ENCODE measurements at regions not wholly inside any gene's neighbourhood (a gene's known extent, or its start where the extent isn't known, plus 50 kb on each side); places are given as distances from the start of the nearest gene placed in this dataset.
"Not testable (repeated sequence)": the region's sequence is repeated elsewhere in the genome, so short reads cannot be mapped to it uniquely, and the experiment has no call there.

DNA sequence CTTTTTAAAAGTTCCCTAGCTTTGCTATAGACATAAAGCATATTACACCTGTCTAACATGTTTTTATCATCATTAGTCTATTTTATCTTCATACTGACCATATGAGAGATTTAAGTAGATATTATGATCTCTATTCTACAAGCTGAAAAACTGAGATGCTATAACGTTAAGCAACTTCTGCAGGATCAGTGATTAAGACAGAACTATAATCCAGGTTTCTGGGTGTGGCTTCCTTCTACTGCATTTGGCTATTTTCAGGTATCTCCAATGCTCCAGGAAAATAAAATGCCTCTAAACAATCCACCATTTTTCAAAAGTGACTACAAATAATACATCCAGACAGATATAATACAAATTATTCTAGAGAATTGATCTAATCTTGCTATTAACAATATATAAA is 53.4 kb downstream of the RGS2 start:
- Mint-ChIP-seq H3K27ac (no peak overlapping the region), H3K27me3 (peaks cover under 1% of the 10 kb centered on the region), H3K4me3 (no peak overlapping the region), H3K4me1 (no peaks in the 10 kb centered on the region), H3K36me3 (ENCODE audit: low read depth) (no peaks in the 10 kb centered on the region)
- no peak for DNase-seq
- ATAC-seq: no peak
- no peaks in the 10 kb centered on the region for H3K9me3 ChIP-seq (ENCODE audit: control insufficient read depth, low read length, poor library complexity, severe bottlenecking)

- DNase-seq (no peak), ATAC-seq (no peak)
- peaks cover 4% of the 10 kb centered on the region for H3K27me3 Mint-ChIP-seq
- no peaks in the 10 kb centered on the region for H3K9me3 ChIP-seq (ENCODE audit: control insufficient read depth, low read length, poor library complexity, severe bottlenecking)
- H3K27ac Mint-ChIP-seq: no peak overlapping the region
- no peaks in the 10 kb centered on the region for H3K4me1 Mint-ChIP-seq
- H3K4me3 Mint-ChIP-seq: no peak overlapping the region
- no peaks in the 10 kb centered on the region for H3K36me3 Mint-ChIP-seq (ENCODE audit: low read depth)
Observed at GRCh38 chr1:192866241-192866868, 57.5 kb downstream of the RGS2 start.

DNA sequence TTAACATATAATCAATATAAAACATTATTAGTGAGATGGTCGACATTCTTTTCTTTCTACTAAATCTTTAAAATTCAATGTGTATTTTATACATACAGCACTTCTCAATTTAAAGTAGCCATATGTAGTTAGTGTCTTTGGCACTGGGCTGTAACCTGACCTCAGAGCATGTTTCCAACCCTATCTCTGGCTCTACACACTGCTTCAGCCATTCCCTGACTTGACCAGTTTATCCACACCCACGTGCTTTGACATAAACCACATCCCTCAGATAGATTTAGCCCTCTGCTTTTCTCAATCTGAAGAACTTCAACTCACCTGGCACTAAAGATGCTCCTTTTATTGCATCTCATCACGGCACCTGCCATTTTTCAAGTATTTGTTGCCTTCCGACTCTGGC is 58.3 kb downstream of the RGS2 start:
- H3K9me3 ChIP-seq (ENCODE audit: control insufficient read depth, low read length, poor library complexity, severe bottlenecking): no peaks in the 10 kb centered on the region
- no peak for DNase-seq
- no peak for ATAC-seq
- Mint-ChIP-seq H3K4me1 (no peaks in the 10 kb centered on the region), H3K27me3 (peaks cover 4% of the 10 kb centered on the region), H3K27ac (no peak overlapping the region), H3K36me3 (ENCODE audit: low read depth) (no peaks in the 10 kb centered on the region), H3K4me3 (no peak overlapping the region)

DNA sequence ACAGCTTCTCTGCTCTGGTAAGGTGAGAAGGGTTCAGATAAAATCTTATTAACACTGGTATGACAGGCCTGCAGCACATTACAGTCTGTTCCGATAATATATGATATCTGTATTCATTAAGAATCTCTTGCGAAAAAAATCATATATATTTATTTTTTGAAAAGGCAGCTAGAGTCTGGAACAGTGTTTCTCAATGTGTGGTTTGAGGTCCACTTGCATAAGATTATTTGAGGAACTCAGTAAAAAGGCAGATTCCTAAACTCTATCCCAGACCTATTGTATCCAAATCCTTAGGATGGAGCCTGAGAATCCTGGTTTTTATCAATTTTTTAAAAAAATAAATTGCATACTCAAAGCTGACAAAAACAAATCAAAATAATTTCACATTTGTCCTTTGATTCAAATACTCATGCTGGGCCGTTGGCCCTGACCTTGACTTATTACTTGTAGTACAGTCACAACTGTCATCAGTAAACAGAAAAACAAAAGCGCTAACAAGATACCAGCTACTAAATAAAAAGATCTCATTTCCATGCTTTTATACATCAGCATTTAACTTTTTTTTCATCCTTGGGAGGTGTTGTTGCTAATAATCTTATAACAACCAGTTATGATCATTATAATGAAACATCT is 60.6 kb downstream of the RGS2 start:
- Mint-ChIP-seq H3K36me3 (ENCODE audit: low read depth) (no peaks in the 10 kb centered on the region), H3K27me3 (peaks cover 10% of the 10 kb centered on the region), H3K4me3 (no peak overlapping the region), H3K4me1 (no peaks in the 10 kb centered on the region), H3K27ac (no peak overlapping the region)
- ATAC-seq: no peak
- no peaks in the 10 kb centered on the region for H3K9me3 ChIP-seq (ENCODE audit: control insufficient read depth, low read length, poor library complexity, severe bottlenecking)
- no peak for DNase-seq

- no peak overlapping the region for H3K4me3 Mint-ChIP-seq
- H3K36me3 Mint-ChIP-seq (ENCODE audit: low read depth): no peaks in the 10 kb centered on the region
- peaks cover 25% of the 10 kb centered on the region for H3K27me3 Mint-ChIP-seq
- ATAC-seq (no peak), DNase-seq (no peak)
- no peak overlapping the region for H3K27ac Mint-ChIP-seq
- H3K4me1 Mint-ChIP-seq: no peaks in the 10 kb centered on the region
- H3K9me3 ChIP-seq (ENCODE audit: control insufficient read depth, low read length, poor library complexity, severe bottlenecking): no peaks in the 10 kb centered on the region
Observed at GRCh38 chr1:192872010-192872409, 63.2 kb downstream of the RGS2 start.

DNA sequence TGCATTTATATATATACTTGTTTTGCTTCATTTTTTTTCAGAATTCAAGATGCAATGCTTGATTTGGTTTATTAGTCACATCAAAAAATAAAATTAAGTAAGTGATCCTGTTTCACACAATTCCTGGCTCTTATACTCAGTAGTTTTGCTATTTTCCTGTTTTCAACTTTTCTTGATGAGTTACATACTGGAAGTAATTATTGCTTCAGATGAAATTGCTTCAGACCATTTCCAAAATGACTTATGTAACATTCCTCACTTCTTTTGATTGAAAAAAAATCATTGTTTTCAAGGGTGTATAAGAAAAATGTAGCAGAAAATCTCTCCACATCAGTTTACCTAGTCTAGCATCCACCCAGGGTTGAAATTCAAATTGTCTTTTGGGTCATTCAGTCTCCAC is 65.0 kb downstream of the RGS2 start:
- H3K4me3 Mint-ChIP-seq: no peak overlapping the region
- peaks cover 23% of the 10 kb centered on the region for H3K27me3 Mint-ChIP-seq
- DNase-seq (no peak), ATAC-seq (no peak)
- no peaks in the 10 kb centered on the region for H3K4me1 Mint-ChIP-seq
- H3K9me3 ChIP-seq (ENCODE audit: control insufficient read depth, low read length, poor library complexity, severe bottlenecking): no peaks in the 10 kb centered on the region
- no peaks in the 10 kb centered on the region for H3K36me3 Mint-ChIP-seq (ENCODE audit: low read depth)
- H3K27ac Mint-ChIP-seq: no peak overlapping the region

DNA sequence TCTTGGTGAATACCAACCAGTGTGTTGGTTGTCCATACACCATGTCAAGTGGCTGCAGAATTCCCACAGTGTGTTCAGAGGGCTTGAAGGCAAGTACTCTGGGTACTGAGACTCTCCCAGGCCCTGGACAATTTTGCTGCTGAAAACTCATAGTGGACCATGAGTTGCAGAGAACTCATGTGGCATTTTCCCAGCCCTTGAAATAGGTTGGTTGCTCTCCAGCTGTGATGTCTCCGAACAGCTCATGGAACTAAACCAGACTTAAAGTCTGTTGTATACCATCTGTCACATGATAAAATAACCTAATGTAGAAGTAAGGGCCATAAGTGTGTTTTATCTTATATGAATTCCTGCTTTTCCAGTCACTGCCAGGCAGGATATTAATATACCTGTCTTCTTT is 67.8 kb downstream of the RGS2 start:
- DNase-seq (no peak), ATAC-seq (no peak)
- Mint-ChIP-seq H3K27ac (no peak overlapping the region), H3K4me3 (no peak overlapping the region), H3K36me3 (ENCODE audit: low read depth) (no peaks in the 10 kb centered on the region), H3K27me3 (peaks cover 32% of the 10 kb centered on the region), H3K4me1 (no peaks in the 10 kb centered on the region)
- H3K9me3 ChIP-seq (ENCODE audit: control insufficient read depth, low read length, poor library complexity, severe bottlenecking): no peaks in the 10 kb centered on the region

GRCh38 chr1:192877283-192877886 is 68.5 kb downstream of the RGS2 start:
- Mint-ChIP-seq H3K4me1 (no peaks in the 10 kb centered on the region), H3K36me3 (ENCODE audit: low read depth) (peaks cover 2% of the 10 kb centered on the region), H3K27ac (no peak overlapping the region), H3K27me3 (peaks cover 32% of the 10 kb centered on the region), H3K4me3 (no peak overlapping the region)
- H3K9me3 ChIP-seq (ENCODE audit: control insufficient read depth, low read length, poor library complexity, severe bottlenecking): no peaks in the 10 kb centered on the region
- ATAC-seq (no peak), DNase-seq (no peak)

DNA sequence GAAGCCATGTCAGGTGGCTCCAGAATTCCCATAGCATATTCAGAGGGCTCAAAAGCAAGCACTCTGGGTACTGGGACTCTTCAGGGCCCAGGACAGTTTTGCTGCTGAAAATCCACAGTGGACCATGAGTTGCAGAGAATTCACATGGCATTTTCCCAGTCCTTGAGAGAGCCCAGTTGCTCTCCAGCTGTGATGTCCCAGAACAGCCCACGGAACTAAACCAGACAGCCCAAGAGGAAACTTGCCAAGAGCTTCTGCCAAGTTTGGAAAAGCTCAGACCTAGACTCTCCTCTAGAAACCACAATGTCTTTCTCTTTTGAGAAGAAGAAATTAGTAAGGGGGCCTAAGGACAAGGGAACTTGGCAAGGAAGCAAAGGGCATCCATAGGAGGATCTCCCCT is 69.4 kb downstream of the RGS2 start:
- no peaks in the 10 kb centered on the region for H3K4me1 Mint-ChIP-seq
- H3K9me3 ChIP-seq (ENCODE audit: control insufficient read depth, low read length, poor library complexity, severe bottlenecking): no peaks in the 10 kb centered on the region
- peaks cover 32% of the 10 kb centered on the region for H3K27me3 Mint-ChIP-seq
- H3K27ac Mint-ChIP-seq: no peak overlapping the region
- no peak for DNase-seq
- H3K4me3 Mint-ChIP-seq: no peak overlapping the region
- H3K36me3 Mint-ChIP-seq (ENCODE audit: low read depth): peaks cover 2% of the 10 kb centered on the region
- ATAC-seq: no peak

- H3K27me3 Mint-ChIP-seq: peaks cover 27% of the 10 kb centered on the region
- H3K9me3 ChIP-seq (ENCODE audit: control insufficient read depth, low read length, poor library complexity, severe bottlenecking): no peaks in the 10 kb centered on the region
- H3K4me1 Mint-ChIP-seq: no peaks in the 10 kb centered on the region
- no peak for ATAC-seq
- H3K36me3 Mint-ChIP-seq (ENCODE audit: low read depth): peaks cover 2% of the 10 kb centered on the region
- no peak overlapping the region for H3K4me3 Mint-ChIP-seq
- H3K27ac Mint-ChIP-seq: no peak overlapping the region
- DNase-seq: no peak
Observed at GRCh38 chr1:192879406-192879805, 70.6 kb downstream of the RGS2 start.

DNA sequence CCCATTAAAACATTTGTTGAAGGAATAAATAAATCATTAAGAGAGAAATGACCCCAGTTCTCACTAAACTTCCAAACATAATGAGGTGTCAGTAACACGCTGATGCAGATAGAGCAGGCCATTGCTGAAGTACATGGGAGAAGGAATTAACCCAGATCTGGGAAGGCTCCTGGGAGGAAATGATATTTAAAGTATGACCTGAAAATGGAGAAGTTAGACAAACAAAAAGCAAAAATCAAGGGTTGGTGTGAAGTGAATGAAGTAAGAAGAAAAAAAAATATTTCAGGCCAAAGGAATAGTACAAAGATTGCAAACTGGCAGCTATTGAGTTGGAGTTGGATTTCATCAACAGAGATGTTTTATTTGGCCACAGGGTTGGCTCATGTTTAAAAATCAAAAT is 71.4 kb downstream of the RGS2 start:
- no peak for DNase-seq
- Mint-ChIP-seq H3K27ac (no peak overlapping the region), H3K27me3 (peaks cover 20% of the 10 kb centered on the region), H3K4me3 (no peak overlapping the region), H3K4me1 (no peaks in the 10 kb centered on the region), H3K36me3 (ENCODE audit: low read depth) (peaks cover 2% of the 10 kb centered on the region)
- no peak for ATAC-seq
- H3K9me3 ChIP-seq (ENCODE audit: control insufficient read depth, low read length, poor library complexity, severe bottlenecking): no peaks in the 10 kb centered on the region

GRCh38 chr1:192884241-192884640 is 75.4 kb downstream of the RGS2 start:
- peaks cover 5% of the 10 kb centered on the region for H3K27me3 Mint-ChIP-seq
- H3K4me1 Mint-ChIP-seq: no peaks in the 10 kb centered on the region
- DNase-seq: no peak
- H3K36me3 Mint-ChIP-seq (ENCODE audit: low read depth): peaks cover 2% of the 10 kb centered on the region
- H3K9me3 ChIP-seq (ENCODE audit: control insufficient read depth, low read length, poor library complexity, severe bottlenecking): no peaks in the 10 kb centered on the region
- no peak overlapping the region for H3K4me3 Mint-ChIP-seq
- no peak overlapping the region for H3K27ac Mint-ChIP-seq
- ATAC-seq: no peak

- H3K4me1 Mint-ChIP-seq; H3K36me3 Mint-ChIP-seq (ENCODE audit: low read depth); H3K9me3 ChIP-seq (ENCODE audit: control insufficient read depth, low read length, poor library complexity, severe bottlenecking); H3K27me3 Mint-ChIP-seq; H3K4me3 Mint-ChIP-seq; H3K27ac Mint-ChIP-seq; DNase-seq; ATAC-seq: not testable (repeated sequence)
Observed at GRCh38 chr1:192885387-192885786, 76.5 kb downstream of the RGS2 start.

DNA sequence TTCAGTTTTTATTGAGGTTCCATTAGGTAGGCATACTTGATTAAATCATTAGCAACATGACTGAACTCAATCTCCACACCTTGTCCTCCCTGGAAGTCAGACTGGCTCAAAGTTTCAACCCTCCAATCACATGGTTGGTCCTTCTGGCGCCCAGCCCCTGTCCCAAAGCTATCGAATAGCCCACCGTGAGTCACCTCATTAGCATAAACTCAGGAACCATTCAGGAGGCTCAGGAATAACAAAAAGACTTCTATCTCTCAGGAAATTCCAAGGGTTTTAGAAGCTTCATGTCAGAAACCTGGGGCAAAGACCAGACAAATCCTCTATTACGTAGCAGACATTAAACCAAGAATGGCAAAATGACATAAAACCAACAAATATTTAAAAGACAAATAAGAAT is 78.6 kb downstream of the RGS2 start:
- H3K4me1 Mint-ChIP-seq: no peaks in the 10 kb centered on the region
- no peak for ATAC-seq

More for the DNA sequence above, 78.6 kb downstream of the RGS2 start:
- H3K36me3 Mint-ChIP-seq (ENCODE audit: low read depth): no peaks in the 10 kb centered on the region
- H3K4me3 Mint-ChIP-seq: no peak overlapping the region
- DNase-seq: no peak
- H3K27ac Mint-ChIP-seq: no peak overlapping the region
- no peaks in the 10 kb centered on the region for H3K9me3 ChIP-seq (ENCODE audit: control insufficient read depth, low read length, poor library complexity, severe bottlenecking)
- no peaks in the 10 kb centered on the region for H3K27me3 Mint-ChIP-seq

Measured in T-helper 17 cell (primary cell).